Activated naive CD4-positive, alpha-beta T cell treated with Interleukin-2 at 50 U/mL for 16 hours (primary cell): ENCODE measurements at regions not wholly inside any gene's neighbourhood (a gene's known extent, or its start where the extent isn't known, plus 50 kb on each side); places are given as distances from the start of the nearest gene placed in this dataset.
"Not testable (repeated sequence)": the region's sequence is repeated elsewhere in the genome, so short reads cannot be mapped to it uniquely, and the experiment has no call there.

Experiments used
- DNase-seq: peaks from one replicate; pipeline ENCODE4 v3.0.0-alpha.2; 2020

DNA sequence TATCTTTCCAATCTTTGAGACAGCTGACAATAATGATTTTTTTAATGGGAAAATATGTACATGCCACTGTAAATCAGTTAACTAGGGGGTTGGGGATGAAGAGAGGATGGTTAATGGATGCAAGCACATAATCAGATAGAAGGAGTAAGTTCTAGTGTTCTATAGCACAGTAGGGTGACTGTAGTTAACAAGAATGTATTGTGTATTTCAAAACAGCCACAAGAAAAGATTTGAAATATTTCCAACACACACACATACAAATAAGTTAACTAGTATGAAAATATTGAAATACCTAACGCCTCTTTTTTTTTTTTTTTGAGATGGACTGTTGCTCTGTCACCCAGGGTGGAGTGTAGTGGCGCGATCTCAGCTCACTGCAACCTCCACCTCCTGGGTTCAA is 153.4 kb upstream of the SALL4 start:
- no peak for DNase-seq

GRCh38 chr20:51953731-51954340 is 151.5 kb upstream of the SALL4 start:
- no peak for DNase-seq

DNA sequence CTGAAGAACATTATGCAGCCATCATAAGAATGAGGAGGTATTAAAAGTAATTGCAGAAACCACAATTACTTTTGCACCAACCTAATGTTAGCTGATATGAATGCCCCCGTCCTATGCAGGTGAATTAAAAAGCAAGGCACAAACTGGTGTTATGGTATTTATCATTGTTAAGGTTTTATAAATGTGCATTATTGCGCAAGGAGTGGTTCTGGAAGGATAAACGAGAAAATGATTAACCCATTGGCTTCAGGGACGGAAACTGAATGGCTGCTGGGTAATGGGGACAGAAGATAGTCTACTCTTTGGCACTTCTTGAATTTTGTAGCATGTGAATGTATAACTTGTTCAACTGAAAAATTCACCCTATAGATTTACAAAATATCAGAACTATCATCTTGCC is 148.6 kb upstream of the SALL4 start:
- DNase-seq, result no peak

DNA sequence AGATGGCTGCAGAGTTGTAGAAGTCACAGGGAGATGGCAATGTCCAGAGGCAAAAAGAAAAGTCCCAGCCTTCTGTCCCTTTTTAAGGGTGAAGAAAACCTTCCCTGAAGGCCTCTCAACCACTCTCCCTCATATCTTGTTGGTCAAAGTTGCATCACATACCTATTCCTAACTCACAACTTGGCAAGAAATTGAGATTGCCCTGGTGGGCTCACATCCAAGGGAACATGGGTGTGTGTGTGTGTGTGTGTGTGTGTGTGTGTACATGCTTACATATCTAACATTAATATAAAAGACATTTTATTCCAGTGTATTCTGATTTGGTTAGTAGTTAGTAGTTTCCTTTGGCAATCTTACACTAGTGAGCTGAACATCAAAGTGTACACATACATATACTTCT is 144.3 kb upstream of the SALL4 start:
- DNase-seq, result no peak

DNA sequence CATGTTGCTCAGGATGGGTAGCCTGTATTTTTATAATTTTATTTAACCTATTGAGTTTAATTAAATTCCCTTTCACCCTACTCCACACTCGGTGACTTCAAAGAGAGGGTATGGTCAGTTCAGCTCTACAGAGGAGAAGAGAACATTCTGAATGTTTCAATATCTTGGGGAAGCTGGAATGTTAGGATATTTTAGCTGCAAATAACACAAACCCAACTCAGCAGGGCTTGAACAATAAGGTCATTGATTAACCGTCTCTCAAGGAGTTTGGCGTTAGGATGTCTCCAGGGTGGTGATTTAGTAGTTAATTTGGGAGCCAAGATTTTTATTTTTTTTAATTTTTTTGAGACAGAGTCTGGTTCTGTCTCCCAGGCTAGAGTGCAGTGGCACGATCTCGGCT is 143.6 kb upstream of the SALL4 start:
- DNase-seq, result no peak

DNA sequence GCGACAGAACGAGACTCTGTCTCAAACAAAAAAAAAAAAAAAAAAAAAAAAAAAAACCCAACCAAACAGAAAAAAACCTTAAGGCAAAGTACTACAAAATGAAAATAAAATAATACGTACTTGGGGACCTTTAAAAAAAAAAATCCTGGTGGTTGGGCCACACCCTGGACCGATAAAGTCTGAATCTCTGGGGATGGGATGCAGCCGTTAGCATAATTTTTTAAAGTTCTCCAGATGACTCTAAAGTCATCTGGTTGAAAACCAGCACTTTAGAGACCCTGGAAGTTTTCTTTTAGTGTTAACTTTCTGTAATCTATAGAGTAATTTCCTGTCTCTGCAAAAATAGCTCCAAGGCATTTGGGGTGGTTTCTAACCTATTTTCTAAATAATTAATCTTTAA is 142.9 kb upstream of the SALL4 start:
- no peak for DNase-seq

- no peak for DNase-seq
Observed at GRCh38 chr20:51943761-51944160, 141.4 kb upstream of the SALL4 start.

- not testable (repeated sequence) for DNase-seq
Observed at GRCh38 chr20:51943326-51943725, 141.0 kb upstream of the SALL4 start.

DNA sequence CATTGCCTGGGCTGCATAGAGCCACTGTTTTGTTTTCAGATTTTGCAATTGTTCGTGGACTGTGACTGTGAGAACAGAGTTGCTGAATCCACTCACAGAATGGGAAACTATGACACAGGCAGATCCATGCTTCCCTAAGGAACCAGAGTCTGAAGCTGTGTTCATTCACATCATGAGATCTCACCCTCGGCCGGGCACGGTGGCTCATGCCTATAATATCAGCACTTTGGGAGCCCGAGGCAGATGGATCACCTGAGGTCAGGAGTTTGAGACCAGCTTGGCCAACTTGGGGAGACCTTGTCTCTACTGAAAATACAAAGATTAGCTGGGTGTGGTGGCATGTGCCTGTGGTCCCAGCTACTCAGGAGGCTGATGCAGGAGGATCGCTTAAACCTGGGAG is 139.2 kb upstream of the SALL4 start:
- DNase-seq, result no peak

DNA sequence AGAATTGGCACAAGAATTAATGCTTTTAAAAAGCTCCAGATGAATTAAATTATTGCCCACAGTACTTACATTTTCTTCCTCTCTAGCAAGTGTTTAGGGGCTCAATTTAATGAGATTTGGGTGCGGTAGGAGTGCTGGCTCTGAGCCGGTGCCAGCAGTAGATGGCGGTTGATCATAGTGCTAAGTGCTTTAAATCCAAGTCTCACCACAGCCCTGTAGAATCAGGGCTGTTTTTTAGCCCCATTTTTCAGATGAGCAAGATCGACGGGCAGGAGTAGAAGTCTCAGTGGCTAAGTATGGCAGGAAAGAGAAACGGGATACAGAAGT is 136.9 kb upstream of the SALL4 start:
- no peak for DNase-seq

DNA sequence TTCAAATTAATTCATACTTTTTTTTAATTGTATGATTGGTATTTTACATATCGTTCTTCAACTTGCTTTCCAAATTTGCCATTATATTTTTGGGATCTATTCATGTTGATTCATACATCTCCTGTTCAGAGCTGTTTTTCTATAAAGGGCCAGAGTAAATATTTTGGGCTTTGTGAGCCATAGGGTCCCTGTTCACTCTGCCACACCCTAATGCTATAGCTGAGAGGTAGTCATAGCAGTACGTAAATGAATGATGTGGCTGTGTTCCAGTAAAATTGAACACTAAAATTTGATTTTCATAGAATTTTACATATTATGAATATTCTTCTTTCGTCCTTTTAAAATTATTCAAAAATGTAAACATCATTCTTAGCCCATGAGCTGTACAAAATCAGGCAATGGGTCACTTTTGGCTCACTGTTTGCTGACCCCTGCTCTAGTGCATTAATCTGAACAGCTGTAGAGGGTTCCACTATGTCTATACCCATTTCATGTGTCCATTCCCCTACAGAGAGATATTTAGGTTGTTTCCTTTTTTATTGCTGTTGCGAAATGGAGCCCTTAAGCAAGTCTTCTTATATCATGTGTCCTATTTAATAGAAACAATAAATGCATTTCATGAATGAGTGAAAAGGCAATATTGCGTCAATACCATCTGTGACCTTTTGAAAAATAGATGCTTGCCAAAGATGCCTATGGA is 136.4 kb upstream of the SALL4 start:
- DNase-seq, result no peak

- no peak for DNase-seq
Observed at GRCh38 chr20:51937779-51938178, 135.5 kb upstream of the SALL4 start.

DNA sequence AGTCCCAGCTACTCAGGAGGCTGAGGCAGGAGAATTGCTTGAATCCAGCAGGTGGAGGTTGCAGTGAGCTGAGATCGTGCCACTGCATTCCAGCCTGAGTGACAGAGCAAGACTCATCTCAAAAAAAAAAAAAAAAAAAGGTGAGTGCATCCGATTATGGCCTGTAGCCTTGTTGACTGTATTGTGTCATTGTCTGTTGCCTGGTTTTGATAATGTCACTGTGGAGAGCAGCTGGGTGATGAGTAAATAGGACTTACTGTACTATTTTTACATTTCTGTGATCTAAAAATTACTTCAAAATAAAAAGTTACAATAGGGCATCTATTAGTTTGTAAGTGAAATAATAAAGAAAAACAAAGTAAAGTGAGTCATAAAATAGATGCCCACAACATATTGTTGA is 134.1 kb upstream of the SALL4 start:
- no peak for DNase-seq

GRCh38 chr20:51935003-51935358 is 132.7 kb upstream of the SALL4 start:
- no peak for DNase-seq

GRCh38 chr20:51934301-51935002 is 132.1 kb upstream of the SALL4 start:
- no peak for DNase-seq

DNA sequence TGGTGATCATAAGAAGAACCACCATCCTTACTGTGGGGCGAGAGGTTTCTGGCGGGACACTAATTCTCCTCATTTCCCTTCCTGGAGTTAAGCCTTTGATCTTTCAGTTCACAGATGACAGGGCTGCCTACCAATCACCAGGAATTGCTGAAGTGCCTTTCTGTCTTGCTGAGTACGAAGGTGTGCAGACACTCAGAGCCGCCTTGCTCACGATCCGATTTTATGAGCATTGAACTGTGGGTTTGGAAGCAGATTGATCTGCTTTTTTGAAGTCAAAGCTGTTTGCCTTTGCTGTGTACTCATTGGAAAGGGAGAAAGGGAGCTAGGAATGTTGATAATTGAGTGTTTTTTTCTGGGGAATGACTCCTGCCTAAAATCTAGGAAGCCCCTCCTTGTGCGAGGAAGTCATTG is 129.1 kb upstream of the SALL4 start:
- DNase-seq, result no peak

DNA sequence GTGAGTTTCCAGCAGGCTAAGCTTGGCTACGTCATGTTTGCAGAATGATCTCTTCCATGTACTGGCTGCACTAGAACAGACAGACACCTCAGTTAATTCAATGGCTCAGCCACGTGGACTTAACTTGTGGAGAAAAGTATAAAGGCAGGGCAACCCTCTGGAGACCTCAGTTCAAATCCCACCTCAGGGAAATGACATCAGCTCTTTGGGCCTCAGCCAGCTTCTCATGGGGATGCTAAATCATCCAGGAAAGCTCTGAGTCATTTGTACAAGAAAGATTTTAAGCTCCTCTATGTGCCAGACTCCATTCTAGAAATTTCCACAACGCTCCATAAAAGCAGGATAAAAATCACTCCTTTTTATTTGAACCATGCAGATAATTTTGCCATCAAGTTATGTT is 128.5 kb upstream of the SALL4 start:
- no peak for DNase-seq

GRCh38 chr20:51928931-51929330 is 126.6 kb upstream of the SALL4 start:
- DNase-seq, result no peak

DNA sequence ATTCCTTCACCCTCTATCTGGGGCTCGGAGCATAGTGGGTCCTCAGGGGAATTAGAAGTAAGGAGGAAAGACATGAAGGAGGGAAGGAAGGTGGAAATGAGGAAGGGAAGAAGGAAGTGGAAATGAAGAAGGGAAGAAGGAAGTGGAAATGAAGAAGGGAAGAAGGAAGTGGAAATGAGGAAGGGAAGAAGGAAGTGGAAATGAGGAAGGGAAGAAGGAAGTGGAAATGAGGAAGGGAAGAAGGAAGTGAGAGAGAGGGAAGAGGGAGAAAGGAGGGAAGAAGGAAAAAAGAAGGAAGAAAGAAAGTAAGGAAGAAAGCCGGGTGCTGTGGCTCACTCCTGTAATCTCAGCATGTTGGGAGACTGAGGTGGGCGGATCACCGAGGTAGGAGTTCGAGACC is 125.6 kb upstream of the SALL4 start:
- not testable (repeated sequence) for DNase-seq

GRCh38 chr20:51926670-51927305 is 124.5 kb upstream of the SALL4 start:
- no peak for DNase-seq

GRCh38 chr20:51924509-51924908 is 122.2 kb upstream of the SALL4 start:
- DNase-seq, result no peak

DNA sequence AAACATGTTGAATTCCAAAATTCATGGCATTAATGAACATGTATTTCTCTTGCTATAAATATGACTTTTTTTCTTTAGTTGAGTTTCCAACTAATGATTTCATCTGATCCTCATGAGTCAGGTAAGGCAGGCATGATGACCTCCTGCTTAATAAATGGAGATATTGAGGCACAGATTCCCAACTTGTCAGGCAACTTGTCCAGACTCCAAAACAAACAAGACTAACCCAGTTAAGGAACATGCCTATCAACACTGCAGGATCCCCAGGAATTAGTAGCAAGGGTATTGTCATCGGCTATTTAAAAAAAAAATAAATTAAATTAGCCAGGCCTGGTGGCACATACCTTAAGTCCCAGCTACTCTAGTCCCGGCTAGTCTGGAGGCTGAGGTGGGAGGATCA is 121.3 kb upstream of the SALL4 start:
- no peak for DNase-seq

DNA sequence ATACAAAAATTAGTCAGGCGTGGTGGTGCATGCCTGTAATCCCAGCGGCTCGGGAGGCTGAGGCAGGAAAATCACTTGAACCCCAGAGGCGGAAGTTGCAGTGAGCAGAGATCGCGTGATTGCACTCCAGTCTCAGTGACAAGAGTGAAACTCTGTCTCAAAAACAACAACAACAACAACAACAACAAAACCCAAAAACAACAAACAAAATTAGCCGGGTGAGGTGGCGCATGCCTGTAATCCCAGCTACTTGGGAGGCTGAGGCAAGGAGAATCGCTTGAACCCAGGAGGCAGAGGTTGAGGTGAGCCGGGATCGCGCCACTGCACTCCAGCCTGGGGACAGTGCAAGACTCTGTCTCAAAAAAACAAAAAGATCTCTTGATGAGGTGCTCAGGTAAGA is 120.5 kb upstream of the SALL4 start:
- DNase-seq, result not testable (repeated sequence)

DNA sequence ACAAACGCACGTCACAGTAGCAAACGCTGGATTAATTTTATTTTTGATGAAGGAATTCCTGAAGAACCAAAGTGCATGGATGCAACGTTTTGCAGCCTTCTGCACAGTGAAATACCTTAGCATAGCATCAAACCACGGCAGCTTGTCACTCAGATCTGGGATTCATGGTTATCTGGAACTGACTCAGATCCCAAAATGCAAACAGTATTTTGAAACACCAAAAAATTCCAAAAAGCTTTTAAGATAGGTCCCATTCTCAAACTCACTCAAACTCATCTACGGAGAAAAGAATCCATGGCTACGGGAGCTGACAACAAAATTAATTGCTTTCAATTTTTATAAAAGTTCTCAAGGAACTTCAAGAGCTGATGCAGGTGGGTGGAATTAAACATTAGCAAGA is 116.2 kb upstream of the SALL4 start:
- DNase-seq, result no peak
